ENCODE measurements at regions not wholly inside any gene's neighbourhood (a gene's known extent, or its start where the extent isn't known, plus 50 kb on each side); places are given as distances from the start of the nearest gene placed in this dataset.

GRCh38 chr6:148616841-148617240 lies 130.0 kb upstream of the UST start:
- intact Hi-C loops (cut with DNase I; ENCODE audit: low total_unique reads), result no loop called here
- no peak overlapping the region for H3K27ac ChIP-seq
- H3K4me1 ChIP-seq, result no peaks in the 10 kb centered on the region
- no peaks in the 10 kb centered on the region for H3K36me3 ChIP-seq
- no peak overlapping the region for H3K4me3 ChIP-seq
- DNase-seq, result no peak
- no peaks in the 10 kb centered on the region for H3K9me3 ChIP-seq
- H3K27me3 ChIP-seq, result no peaks in the 10 kb centered on the region
- TF ChIP-seq CTCF (IDR thresholded peaks at IDR 0.05) (no peak), POLR2A (IDR thresholded peaks at IDR 0.05) (no peak)

GRCh38 chr6:148617530-148617929 lies 129.3 kb upstream of the UST start:
- Histone ChIP-seq H3K4me3 (no peak overlapping the region), H3K27me3 (no peaks in the 10 kb centered on the region), H3K4me1 (no peaks in the 10 kb centered on the region), H3K36me3 (no peaks in the 10 kb centered on the region), H3K9me3 (no peaks in the 10 kb centered on the region), H3K27ac (no peak overlapping the region)
- TF ChIP-seq POLR2A (IDR thresholded peaks at IDR 0.05), result no peak
- TF ChIP-seq CTCF (IDR thresholded peaks at IDR 0.05), result no peak
- intact Hi-C loops (cut with DNase I; ENCODE audit: low total_unique reads), result no loop called here
- no peak for DNase-seq

DNA sequence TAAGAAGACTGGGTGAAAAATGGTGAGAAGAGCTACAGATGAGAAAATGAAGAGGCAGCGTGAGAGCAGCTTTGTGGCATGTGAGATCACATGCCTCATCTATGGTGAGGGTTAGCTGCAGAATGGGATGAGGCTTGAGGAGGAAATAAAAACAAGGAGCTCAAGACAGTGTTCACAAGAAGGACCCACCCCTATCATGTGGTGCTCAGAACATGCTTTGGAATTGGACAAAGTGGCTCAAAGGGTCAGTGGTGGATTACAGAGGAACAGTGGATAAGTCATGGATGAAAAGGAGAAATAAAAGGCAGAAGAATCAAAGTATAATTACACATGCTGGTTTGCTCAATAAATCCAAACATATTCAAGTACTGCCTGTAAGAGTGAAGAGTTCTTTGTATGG lies 126.9 kb upstream of the UST start:
- TF ChIP-seq POLR2A (IDR thresholded peaks at IDR 0.05), result no peak
- TF ChIP-seq CTCF (IDR thresholded peaks at IDR 0.05), result no peak
- intact Hi-C loops (cut with DNase I; ENCODE audit: low total_unique reads), result no loop called here
- no peaks in the 10 kb centered on the region for H3K4me1 ChIP-seq
- H3K36me3 ChIP-seq, result no peaks in the 10 kb centered on the region
- no peaks in the 10 kb centered on the region for H3K27me3 ChIP-seq
- no peak overlapping the region for H3K4me3 ChIP-seq
- no peak for DNase-seq
- no peak overlapping the region for H3K27ac ChIP-seq
- H3K9me3 ChIP-seq, result no peaks in the 10 kb centered on the region

DNA sequence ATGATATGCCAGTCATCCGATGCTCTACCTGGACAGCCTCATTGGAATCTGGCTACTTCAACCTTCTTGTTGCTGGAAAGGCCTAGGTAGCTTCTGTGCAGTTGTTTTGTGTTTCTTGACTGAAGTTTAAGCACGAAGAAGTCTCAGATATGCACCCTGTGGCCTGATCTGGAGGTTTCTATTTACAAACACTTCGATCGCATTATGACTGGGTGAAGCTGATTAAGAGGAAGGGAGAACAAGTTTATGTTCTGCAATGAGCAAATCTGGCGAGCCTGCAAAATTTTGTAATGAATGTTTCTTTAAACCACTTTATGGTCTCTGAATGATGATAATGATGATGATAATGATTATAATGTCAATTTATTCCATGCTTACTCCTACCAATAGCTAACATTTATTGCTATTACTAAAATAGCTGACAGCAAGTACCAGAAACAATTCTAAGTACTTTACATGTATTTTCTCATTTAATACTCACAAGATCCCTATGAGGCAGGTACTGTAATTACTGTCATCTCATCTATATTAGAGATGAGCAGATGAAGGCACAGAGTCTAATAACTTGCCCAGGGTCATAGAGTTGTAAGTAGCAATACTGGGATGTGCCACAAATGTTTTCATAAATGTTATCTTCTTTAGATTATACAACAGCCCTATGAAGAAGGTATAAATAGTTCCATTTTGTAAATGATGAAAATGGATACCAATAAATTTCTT lies 126.1 kb upstream of the UST start:
- no peaks in the 10 kb centered on the region for H3K9me3 ChIP-seq
- DNase-seq, result no peak
- no peaks in the 10 kb centered on the region for H3K27me3 ChIP-seq
- H3K36me3 ChIP-seq, result no peaks in the 10 kb centered on the region
- intact Hi-C loops (cut with DNase I; ENCODE audit: low total_unique reads), result no loop called here
- no peak overlapping the region for H3K27ac ChIP-seq
- no peaks in the 10 kb centered on the region for H3K4me1 ChIP-seq
- H3K4me3 ChIP-seq, result no peak overlapping the region
- TF ChIP-seq POLR2A (IDR thresholded peaks at IDR 0.05), result no peak
- TF ChIP-seq CTCF (IDR thresholded peaks at IDR 0.05), result no peak

- TF ChIP-seq CTCF (IDR thresholded peaks at IDR 0.05) (no peak), POLR2A (IDR thresholded peaks at IDR 0.05) (no peak)
- intact Hi-C loops (cut with DNase I; ENCODE audit: low total_unique reads), result no loop called here
- DNase-seq, result no peak
- Histone ChIP-seq H3K9me3 (no peaks in the 10 kb centered on the region), H3K4me1 (no peaks in the 10 kb centered on the region), H3K27ac (no peak overlapping the region), H3K4me3 (no peak overlapping the region), H3K36me3 (no peaks in the 10 kb centered on the region), H3K27me3 (no peaks in the 10 kb centered on the region)
Measured at GRCh38 chr6:148625609-148626008, 121.2 kb upstream of the UST start.

All from uterus (tissue), 3 donors.